GM21576 (cell line): ENCODE measurements at regions not wholly inside any gene's neighbourhood (a gene's known extent, or its start where the extent isn't known, plus 50 kb on each side); places are given as distances from the start of the nearest gene placed in this dataset.
"Not testable (repeated sequence)": the region's sequence is repeated elsewhere in the genome, so short reads cannot be mapped to it uniquely, and the experiment has no call there.

Experiments
- ATAC-seq: cut with Tn5 transposase; IDR thresholded peaks from one replicate; pipeline ENCODE4 v1.9.1; 2021; ENCODE audit warnings: mild to moderate bottlenecking, moderate library complexity; ENCODE audit not compliant: unreplicated experiment

DNA sequence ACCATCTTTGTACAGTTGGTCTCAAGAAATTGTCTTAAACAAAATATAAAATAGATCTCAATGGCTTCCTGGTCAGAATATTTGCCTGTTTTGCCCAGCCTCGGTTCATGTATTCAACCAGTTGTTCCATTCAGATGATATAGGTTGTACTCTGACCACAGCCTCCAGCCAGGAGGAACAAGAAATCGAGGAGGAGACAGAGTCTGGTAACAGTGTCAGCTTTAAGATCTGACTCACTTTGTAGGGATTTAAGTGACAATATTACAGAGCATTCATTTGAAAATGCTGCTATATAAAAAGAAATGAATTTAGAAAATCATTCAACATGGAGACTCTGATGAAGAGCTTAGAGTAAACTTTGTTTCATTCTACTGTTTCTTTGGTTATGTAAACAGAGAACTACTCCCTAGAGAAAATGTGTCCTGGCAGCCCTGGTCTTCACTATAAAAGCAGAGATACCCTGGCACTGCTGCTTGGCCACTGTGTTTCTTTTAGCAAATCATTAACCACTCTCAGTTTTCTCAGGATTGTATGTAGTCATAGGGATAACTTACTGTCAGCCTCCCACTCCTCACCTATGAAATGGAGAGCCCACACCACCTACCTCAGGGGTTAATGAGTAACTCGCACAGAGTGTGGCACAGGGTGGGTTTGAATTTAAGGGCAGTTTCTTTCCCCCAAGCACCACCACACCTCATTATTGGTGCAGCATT, 53.5 kb downstream of the PAGE2 start:
- no peak for ATAC-seq

DNA sequence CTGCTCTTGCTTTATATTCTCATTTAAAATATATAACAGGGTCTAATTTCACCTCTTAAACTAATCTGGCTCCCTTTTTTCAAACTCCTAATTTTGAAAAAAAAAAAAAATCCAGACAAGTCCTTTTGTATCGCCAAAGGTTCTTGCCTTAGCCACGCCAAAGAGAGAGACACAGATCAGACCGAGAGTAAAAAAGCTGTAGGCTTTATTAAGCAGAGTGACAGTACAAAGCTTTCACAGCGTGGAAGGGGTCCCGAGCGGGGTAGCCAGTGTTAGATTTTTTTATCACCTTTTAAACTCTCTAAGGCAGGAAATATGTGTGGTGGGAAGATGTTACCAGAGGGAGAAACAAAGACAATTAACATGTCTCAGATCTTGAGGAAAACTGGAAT, 54.1 kb downstream of the PAGE2 start:
- no peak for ATAC-seq

DNA sequence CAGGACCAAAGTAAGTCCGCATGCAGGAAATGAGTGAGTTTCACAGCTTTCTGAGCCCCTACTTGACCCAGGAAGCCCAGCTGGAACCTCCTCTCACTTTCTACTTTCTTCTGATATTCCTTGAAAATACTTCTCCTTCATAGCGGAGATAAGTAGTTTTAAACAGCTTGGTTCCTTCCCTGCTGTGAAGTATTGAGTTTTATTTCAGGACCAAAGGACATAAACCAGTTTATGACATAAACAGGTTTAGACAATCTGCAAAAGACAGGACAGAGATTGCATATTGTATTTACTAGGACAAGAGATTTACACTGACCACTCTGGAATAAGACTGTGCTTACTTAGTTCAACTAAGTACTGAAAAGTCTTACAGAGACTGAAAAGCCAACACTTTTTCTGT, 54.8 kb downstream of the PAGE2 start:
- no peak for ATAC-seq

DNA sequence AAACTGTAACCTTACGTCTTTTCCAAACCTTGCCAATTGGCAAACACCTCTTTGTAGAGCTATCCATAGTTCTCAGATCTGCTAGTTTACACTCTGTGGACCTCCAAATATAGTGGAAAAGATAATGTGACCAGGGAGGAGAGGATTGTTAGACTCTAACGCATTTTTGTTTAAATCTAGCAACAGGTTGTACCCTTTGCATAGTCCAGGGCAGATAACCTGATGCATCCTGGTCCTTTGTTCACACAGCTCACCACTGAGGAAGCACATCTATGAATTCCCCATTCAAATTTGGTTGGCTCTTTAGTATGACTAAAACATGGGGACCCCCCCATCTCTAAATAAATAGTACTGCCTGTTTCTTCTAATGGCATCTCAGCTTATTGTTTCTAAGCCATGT, 55.9 kb downstream of the PAGE2 start:
- ATAC-seq: no peak

DNA sequence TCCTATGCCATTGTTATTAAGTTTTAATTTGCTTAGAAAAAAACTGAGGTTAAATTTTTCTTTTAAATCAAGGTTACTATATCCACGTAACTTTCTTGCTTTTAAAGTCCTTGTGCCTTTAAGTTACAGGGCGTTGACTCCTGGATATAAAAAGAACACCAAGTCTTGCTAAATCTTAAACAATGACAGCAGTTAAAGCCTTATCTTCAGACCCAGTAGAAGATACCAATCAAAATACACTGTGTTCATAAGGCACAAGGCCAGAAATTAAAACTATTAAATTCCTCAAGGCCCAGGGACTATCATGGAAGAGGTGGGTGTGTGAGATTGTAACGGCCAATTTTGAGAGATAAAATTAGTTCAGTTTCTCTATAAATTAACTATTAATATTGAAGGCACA, 60.4 kb downstream of the PAGE2 start:
- ATAC-seq: no peak

DNA sequence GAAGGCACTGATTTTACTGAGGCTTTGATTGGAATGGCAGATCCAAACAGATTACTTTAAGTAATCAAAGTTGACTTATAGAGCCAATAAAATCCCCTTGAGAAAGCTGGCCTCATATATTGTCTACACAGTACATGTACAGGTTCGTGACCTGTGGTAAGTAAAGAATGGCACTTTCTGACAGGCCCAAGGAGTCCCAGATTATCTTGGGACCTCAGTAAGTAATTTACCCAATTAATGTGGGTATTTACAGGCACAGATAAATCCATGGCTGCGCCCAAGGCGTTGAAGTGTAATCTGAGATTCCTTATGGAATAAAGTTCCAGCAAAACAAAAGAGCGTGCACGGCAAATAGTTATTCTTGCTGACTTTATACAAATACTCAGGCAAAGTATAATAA, 62.4 kb downstream of the PAGE2 start:
- no peak for ATAC-seq

DNA sequence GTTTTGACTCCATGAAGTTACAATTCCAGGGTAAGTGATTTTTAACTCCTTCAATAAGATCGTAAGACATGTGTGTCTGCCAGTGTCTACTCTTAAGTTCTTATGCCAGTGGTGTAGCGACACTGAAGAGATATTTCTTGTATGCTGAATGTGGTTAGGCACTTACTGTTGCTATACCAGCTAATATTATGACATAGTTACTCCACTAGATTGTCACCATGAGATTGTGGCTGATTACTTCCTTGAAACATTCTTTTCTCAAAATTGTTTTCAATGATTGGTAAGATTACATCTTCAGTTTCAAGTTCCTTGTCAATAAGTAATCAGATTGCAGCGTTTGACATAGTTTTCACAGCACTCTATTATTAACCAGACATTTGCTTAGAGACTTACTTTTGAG, 60.6 kb upstream of the PAGE5 start:
- no peak for ATAC-seq

DNA sequence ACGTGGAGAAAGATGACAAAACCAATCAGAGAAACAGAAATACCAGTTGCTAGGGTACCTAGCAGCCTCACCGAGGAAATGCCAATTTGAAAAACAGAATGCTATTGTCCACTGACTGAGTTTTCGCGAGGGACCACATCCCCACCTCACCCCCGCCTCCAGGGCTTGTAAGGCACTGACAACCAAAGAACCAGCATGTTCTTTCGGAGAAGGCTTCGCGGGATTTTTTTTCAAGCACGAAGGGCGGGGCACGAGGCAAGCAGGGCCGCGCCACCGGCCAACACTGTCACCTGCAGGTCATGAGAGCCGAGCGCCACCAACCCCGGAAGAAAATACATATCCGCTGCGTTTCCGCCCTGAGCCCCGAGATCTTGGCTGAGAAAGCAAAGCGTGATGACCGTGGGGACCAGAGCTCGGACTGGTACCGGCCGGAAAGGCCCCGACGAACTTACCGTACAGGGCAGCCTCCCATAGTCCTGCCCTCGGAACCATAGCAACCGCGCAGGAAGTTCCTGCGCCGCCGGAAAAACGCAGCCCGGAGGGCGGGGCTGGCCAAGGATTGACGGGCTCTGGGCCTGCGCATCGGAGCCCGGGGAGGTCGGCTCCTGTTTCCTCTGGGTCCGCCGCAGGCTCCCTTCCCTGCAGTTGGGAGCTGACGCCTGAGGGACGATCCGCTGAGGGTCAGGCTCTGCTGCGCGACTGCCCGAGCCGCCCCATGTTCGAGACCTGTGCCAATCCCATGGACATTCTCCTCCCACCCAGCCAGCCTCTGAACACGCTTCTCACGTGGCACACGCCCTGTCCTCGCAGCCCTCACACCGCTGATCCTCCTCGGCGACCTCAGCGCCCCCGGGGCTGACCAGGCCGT, 59.2 kb upstream of the PAGE5 start:
- ATAC-seq: peak; percentile 94

DNA sequence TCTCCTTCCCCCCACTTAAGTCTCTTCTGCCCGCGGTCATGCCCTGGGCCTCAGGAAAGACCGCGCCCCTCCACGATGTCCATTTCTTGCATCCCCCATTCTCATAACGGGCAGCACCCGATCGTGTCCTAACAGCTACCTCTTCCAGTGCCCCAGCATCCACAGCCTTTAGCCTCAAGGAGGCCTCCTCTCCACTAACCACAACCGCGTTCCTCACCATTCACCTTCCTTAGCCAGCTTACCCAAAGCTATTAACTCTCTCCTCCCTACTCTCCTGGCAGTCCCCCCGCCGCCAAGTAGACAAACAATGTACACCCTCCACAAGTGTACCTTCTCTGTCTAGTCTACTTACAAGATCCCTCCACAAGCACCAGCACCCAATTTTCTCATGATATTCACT, 58.6 kb upstream of the PAGE5 start:
- no peak for ATAC-seq

DNA sequence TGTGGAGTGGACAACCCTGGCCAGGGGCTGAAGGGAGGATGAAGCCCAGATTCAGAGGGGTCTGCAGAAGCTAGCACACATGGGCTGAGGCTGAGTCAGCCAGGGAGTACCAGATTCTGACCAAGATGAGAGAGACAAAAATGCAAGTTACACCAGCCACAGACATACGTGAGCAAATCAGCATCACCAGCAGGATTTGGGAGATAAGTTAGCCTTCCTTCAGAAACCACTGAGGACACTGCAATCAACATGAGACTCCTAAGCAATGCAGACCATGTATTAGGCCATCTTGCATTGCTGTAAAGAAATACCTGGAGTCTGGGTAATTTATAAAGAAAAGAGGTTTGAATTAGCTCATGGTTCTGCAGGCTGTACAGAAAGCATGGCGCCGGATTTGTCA, 57.0 kb upstream of the PAGE5 start:
- ATAC-seq: no peak

DNA sequence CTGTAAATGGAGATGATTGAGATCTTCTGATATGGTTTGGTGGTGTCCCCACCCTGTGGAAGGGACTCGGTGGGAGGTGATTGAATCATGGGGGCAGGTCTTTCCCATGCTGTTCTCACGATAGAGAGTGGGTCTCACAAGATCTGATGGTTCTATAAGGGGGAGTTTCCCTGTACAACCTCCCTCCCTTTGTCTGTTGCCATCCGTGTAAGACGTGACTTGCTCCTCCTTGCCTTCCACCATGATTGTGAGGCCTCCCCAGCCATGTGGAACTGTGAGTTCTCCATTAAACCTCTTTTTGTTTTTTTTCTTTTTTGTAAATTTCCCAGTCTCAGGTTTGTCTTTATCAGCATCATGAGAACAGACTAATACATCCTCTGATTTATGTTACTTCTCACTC, 55.1 kb upstream of the PAGE5 start:
- ATAC-seq: not testable (repeated sequence)

DNA sequence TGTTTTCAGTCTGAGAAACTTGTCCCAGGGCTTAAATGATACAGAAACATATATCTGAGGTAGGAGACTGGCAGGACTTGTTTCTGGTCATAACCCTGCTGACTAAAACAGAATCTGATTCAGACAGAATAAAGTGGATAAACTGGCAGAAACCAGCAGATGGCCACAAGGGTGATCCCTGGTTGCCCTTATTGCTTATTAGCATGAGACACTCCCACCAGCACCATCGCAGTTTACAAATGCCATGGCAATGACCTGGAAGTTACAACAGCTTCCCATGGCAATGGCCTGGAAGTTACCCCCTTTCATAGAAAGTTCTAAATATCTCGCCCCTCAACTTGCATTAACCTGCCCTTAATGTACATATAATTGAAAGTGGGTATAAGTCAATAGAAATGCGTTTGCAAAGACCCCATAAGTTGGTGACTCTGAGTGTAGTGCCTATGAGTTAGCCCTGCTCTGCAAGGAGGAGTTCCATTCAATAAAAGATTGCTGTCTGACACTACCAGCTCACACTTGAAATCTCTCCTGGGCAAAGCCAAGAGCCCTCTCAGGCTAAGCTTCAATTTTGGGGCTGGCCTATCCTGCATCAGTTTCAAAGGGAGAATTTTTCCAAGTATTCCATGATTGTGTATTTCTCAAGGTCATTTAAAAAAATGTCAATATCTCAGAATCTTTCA, 52.9 kb upstream of the PAGE5 start:
- no peak for ATAC-seq

DNA sequence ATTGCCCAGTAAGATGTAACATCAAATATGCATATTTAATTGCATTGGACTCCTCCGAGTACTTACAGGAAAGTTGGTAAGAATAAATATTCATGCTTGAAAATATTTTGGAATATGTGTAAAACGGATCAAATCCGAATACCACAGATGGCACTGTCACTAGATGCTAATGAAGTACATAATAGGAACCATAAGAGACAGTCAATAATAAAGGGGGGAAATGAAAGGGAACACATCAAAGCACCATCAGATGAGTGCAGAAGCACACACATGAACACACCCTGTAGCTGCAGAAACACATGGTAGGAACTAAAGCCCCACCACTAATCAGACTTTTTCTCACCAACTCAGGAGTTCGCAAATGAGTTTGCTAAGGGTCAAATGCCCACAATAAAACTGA, 52.2 kb upstream of the PAGE5 start:
- no peak for ATAC-seq

DNA sequence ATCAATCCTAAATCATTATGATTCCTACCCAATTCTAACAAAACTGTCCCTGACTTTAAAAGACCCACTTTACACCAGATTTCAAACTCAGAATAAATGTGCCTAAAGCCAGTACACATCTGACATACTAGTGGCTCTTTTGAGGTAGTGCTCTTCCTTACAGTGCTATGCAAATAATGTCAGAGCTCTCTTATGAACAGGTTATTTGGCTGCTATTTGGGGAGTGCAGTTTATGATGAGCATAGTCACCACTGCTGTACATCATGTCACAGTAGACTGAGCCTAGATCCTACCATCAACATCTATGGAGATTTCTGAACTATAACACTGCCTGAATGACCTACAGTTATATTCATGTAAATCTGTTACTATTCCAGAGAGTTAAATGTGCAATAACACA, 50.4 kb upstream of the PAGE5 start:
- ATAC-seq: no peak
